SK-N-SH (cell line): ENCODE measurements at regions not wholly inside any gene's neighbourhood (a gene's known extent, or its start where the extent isn't known, plus 50 kb on each side); places are given as distances from the start of the nearest gene placed in this dataset.

Experiments
- CTCF ChIA-PET: fragments of 300-600, 350-600 bp; formaldehyde crosslinking; extraction: SDS; loops from one replicate; lab custom pipeline; 2021; lab: Yijun Ruan, JAX
- POLR2A ChIA-PET: fragments of 350-600 bp; sonication (Branson Sonifier 250); formaldehyde crosslinking; extraction: SDS; loops from one replicate; lab custom pipeline; 2020; ENCODE audit warnings: antibody characterized with exemption, inconsistent platforms; lab: Yijun Ruan, JAX
- DNase-seq: peaks from one replicate; pipeline ENCODE4 v3.0.0; 2012
- H2AFZ ChIP-seq: fragments of 200-600 bp; sonication (generic); 2 replicates; pipeline ENCODE4 v1.8.1; 2016; ENCODE audit warnings: antibody characterized with exemption, mild to moderate bottlenecking, low read depth
- H3F3A ChIP-seq: fragments of 200-600 bp; sonication (generic); replicated peaks from 2 replicates; pipeline ENCODE3; 2016; ENCODE audit warnings: antibody characterized with exemption, mild to moderate bottlenecking; ENCODE audit not compliant: insufficient read depth
- H3K27ac ChIP-seq, 2 experiments: fragments of 200-500 bp in 1 of 2; fragments of 200-600 bp in 1 of 2; sonication (Bioruptor generic) in 1 of 2; sonication (generic), shearing (Covaris generic) in 1 of 2; 2 replicates each; pipeline versions ENCODE4 v1.5.1 to v1.6.1; 2014 to 2016; ENCODE audit warnings: low read depth in 2 of 2, inconsistent platforms in 1 of 2, low read length in 1 of 2, mild to moderate bottlenecking in 1 of 2, mixed read lengths in 1 of 2
- H3K27me3 ChIP-seq: fragments of 200-600 bp; sonication (generic), shearing (Covaris generic); 2 replicates; pipeline ENCODE4 v1.6.1; 2016; ENCODE audit warnings: mixed run types; ENCODE audit not compliant: insufficient read depth
- H3K36me3 ChIP-seq, 2 experiments: fragments of 200-500 bp in 1 of 2; fragments of 200-600 bp in 1 of 2; sonication (Bioruptor generic) in 1 of 2; sonication (generic) in 1 of 2; replicated peaks in 1 of 2; 2 replicates each; pipeline versions ENCODE3 to v1.5.1; 2014 to 2016; ENCODE audit warnings: low read length in 1 of 2, mild to moderate bottlenecking in 1 of 2; ENCODE audit not compliant: insufficient read depth in 2 of 2, control insufficient read depth in 1 of 2
- H3K4me1 ChIP-seq, 2 experiments: fragments of 200-500 bp in 1 of 2; fragments of 200-600 bp in 1 of 2; sonication (Bioruptor generic) in 1 of 2; sonication (generic), shearing (Covaris generic) in 1 of 2; 2 replicates each; pipeline versions ENCODE4 v1.5.1 to v1.6.1; 2014 to 2016; ENCODE audit warnings: low read depth in 1 of 2, low read length in 1 of 2, mixed run types in 1 of 2; ENCODE audit not compliant: insufficient read depth in 2 of 2, control insufficient read depth in 1 of 2
- H3K4me2 ChIP-seq: fragments of 200-600 bp; sonication (generic), shearing (Covaris generic); 2 replicates; pipeline ENCODE4 v1.6.1; 2017; ENCODE audit warnings: mixed run types
- H3K4me3 ChIP-seq, 2 experiments: fragments of 200-500 bp in 1 of 2; fragments of 200-600 bp in 1 of 2; sonication (Bioruptor generic) in 1 of 2; sonication (generic), shearing (Covaris generic) in 1 of 2; 2 replicates each; pipeline versions ENCODE4 v1.5.1 to v1.8.1; 2014 to 2016; ENCODE audit warnings: low read depth in 2 of 2, inconsistent platforms in 1 of 2, low read length in 1 of 2, mild to moderate bottlenecking in 1 of 2, mixed read lengths in 1 of 2, moderate library complexity in 1 of 2
- H3K79me2 ChIP-seq: fragments of 200-600 bp; sonication (generic); 2 replicates; pipeline ENCODE4 v1.8.1; 2017; ENCODE audit warnings: mild to moderate bottlenecking; ENCODE audit not compliant: insufficient read depth
- H3K9ac ChIP-seq: fragments of 200-600 bp; sonication (generic); 2 replicates; pipeline ENCODE4 v1.6.1; 2017; ENCODE audit warnings: mixed run types
- H3K9me2 ChIP-seq: fragments of 200-600 bp; sonication (generic); 2 replicates; pipeline ENCODE4 v1.6.1; 2017; ENCODE audit warnings: mixed run types
- H3K9me3 ChIP-seq: fragments of 200-600 bp; sonication (generic); 2 replicates; pipeline ENCODE4 v1.6.1; 2017; ENCODE audit warnings: mixed run types, mild to moderate bottlenecking, moderate library complexity
- H4K20me1 ChIP-seq: fragments of 200-600 bp; sonication (generic); 2 replicates; pipeline ENCODE4 v1.6.1; 2017; ENCODE audit warnings: mild to moderate bottlenecking, mixed run types; ENCODE audit not compliant: insufficient read depth
- MEF2A ChIP-seq: IDR thresholded peaks from 2 replicates; pipeline ENCODE4 v1.4.0; 2012; ENCODE audit warnings: low read depth, borderline replicate concordance
- REST ChIP-seq: IDR thresholded peaks from 2 replicates; pipeline ENCODE4 v1.6.1; 2012; ENCODE audit warnings: mild to moderate bottlenecking, low read depth, low read length, moderate library complexity
- ZBTB33 ChIP-seq: IDR thresholded peaks from 2 replicates; pipeline ENCODE4 v1.4.0; 2012; ENCODE audit warnings: low read depth, borderline replicate concordance
- WGBS: methylation state at CpG from one replicate; pipeline ENCODE4 v1.1.6; 2017; ENCODE audit warnings: low lambda C conversion rate; 5-methylcytosine and 5-hydroxymethylcytosine counted together
- TF ChIP-seq, protein P1 (sequence below): IDR thresholded peaks from 2 replicates; pipeline ENCODE4 v1.4.0; 2012; ENCODE audit warnings: low read depth, borderline replicate concordance

- no peak overlapping the region for H3K9ac ChIP-seq
- no peak overlapping the region for H3K4me3 ChIP-seq
- H2AFZ ChIP-seq, result no peak overlapping the region
- ChIA-PET POLR2A (interaction anchor here (0.6 kb wide), 1 partner anchor 123 kb away, joined by 3 read pairs; no protein-coding TSS in a partner anchor), CTCF (interaction anchor here (0.6 to 2.4 kb wide), 13 partner anchors 9 to 394 kb away, joined by 3 to 12 read pairs (median 5); no protein-coding TSS in a partner anchor)
- peak; percentile 79 for DNase-seq
- H3F3A ChIP-seq, result no peaks in the 10 kb centered on the region
- H3K9me3 ChIP-seq, result no peaks in the 10 kb centered on the region
- no peak for TF ChIP-seq MEF2A
- peaks cover 7% of the 10 kb centered on the region; the same call in 1 of the 2 replicates for H3K27me3 ChIP-seq
- no peaks in the 10 kb centered on the region for H4K20me1 ChIP-seq
- H3K9me2 ChIP-seq, result no peaks in the 10 kb centered on the region
- H3K79me2 ChIP-seq, result no peaks in the 10 kb centered on the region
- H3K36me3 ChIP-seq, result no peaks in the 10 kb centered on the region
- H3K4me1 ChIP-seq, result peaks cover 0 to 19% of the 10 kb centered on the region in 2 experiments; a peak in 1 of 4 replicates
- no peak overlapping the region for H3K27ac ChIP-seq
- WGBS, result 75% methylated on average over 25 of the region's 66 CpGs
- no peak overlapping the region for H3K4me2 ChIP-seq
Observed at GRCh38 chr1:10888791-10889649, 92.6 kb upstream of the CASZ1 start.

DNA sequence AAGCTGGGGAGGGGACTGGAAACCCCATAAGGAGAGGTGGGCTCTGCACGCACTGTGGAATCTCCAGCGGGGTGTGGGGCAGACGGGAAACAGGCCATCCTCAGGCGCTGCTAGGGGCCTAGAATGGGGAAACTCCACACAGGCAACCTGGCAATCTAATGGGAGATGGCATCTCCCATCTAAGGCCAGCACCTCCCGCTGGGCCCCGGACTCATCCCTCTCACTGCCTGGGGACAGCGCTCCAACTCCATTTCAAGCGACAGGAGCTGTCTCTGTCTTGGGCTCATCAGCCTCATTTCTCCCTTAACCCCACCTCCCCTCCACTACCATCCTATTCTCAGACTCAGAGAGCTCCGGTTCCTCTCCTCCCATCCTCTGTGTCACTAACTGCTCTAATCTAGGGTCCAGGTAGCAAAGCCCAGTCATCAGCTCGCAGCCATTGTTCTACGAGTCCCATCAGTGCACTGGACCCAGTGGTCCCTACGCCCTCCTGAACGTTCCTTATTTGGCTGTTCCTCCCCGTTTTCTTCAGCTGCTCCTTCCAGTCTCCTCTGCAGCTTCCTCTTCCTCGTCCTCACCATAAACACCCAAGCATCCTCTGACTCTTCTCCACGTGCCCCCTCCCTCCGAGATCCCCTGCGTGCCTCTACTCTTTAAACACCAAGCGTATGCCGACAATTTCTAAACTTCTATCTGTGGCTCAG lies 93.4 kb upstream of the CASZ1 start:
- H3K27me3 ChIP-seq, result peaks cover 4% of the 10 kb centered on the region; the same call in 1 of the 2 replicates
- no peak overlapping the region for H2AFZ ChIP-seq
- H3K79me2 ChIP-seq, result no peaks in the 10 kb centered on the region
- H3K4me2 ChIP-seq, result no peak overlapping the region
- no peak overlapping the region for H3K4me3 ChIP-seq
- H3F3A ChIP-seq, result no peaks in the 10 kb centered on the region
- no peak overlapping the region for H3K27ac ChIP-seq
- CTCF ChIA-PET, result interaction anchor here (0.6 to 2.4 kb wide), 12 partner anchors 8 to 395 kb away, joined by 3 to 12 read pairs (median 4); no protein-coding TSS in a partner anchor
- DNase-seq, result peak; percentile 57
- no peak overlapping the region for H3K9ac ChIP-seq
- POLR2A ChIA-PET, result interaction anchor here (0.6 to 1.3 kb wide), 2 partner anchors 11 to 124 kb away, joined by 3 to 4 read pairs; no protein-coding TSS in a partner anchor
- H3K9me3 ChIP-seq, result no peaks in the 10 kb centered on the region
- no peaks in the 10 kb centered on the region for H3K9me2 ChIP-seq
- WGBS, result 83% methylated on average over 15 of the region's 20 CpGs
- H3K4me1 ChIP-seq, result peaks cover 0 to 19% of the 10 kb centered on the region in 2 experiments; a peak in 1 of 4 replicates
- TF ChIP-seq MEF2A, result no peak
- TF ChIP-seq, protein P1, sequence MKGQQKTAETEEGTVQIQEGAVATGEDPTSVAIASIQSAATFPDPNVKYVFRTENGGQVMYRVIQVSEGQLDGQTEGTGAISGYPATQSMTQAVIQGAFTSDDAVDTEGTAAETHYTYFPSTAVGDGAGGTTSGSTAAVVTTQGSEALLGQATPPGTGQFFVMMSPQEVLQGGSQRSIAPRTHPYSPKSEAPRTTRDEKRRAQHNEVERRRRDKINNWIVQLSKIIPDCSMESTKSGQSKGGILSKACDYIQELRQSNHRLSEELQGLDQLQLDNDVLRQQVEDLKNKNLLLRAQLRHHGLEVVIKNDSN, result no peak
- no peak for TF ChIP-seq ZBTB33
- no peak for TF ChIP-seq REST
- no peaks in the 10 kb centered on the region for H4K20me1 ChIP-seq
- H3K36me3 ChIP-seq, result no peaks in the 10 kb centered on the region
